ENCODE measurements at regions not wholly inside any gene's neighbourhood (a gene's known extent, or its start where the extent isn't known, plus 50 kb on each side); places are given as distances from the start of the nearest gene placed in this dataset.

DNA sequence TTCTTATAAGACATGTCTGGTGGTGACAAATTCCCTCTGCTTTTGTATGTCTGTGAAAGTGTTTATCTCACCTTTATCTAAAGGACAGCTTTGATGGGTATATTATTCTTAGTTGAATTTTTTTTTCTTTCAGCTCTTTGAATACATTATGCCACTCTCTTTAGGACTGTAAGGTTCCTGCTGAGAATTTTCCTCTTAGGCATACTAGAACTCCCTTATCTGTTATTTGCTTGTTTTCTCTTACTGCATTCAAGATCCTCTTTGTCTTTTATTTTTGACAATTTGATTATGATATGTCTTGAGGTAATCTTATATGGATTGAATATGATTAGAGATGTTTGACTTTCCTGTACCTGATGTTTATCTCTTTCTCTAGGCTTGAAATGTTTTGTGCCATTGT, 1328.4 kb downstream of the PCDH9 start:
- H3K27me3 ChIP-seq, result no peaks in the 10 kb centered on the region
- no peak overlapping the region for H3K27ac ChIP-seq
- DNase-seq, result no peak
- no peaks in the 10 kb centered on the region for H3K4me1 ChIP-seq
- intact Hi-C loops (cut with DNase I), result no loop called here
- TF ChIP-seq POLR2A (IDR thresholded peaks at IDR 0.05), result no peak
- TF ChIP-seq CTCF (IDR thresholded peaks at IDR 0.05), result no peak
- no peak overlapping the region for H3K4me3 ChIP-seq
- no peak for ATAC-seq
- no peaks in the 10 kb centered on the region for H3K9me3 ChIP-seq
- no peaks in the 10 kb centered on the region for H3K36me3 ChIP-seq (replicated peaks in 1 of 2; ENCODE audit: insufficient read depth in 1 of 2, low read depth in 2 of 2)

GRCh38 chr13:65894049-65894448, 1336.1 kb downstream of the PCDH9 start:
- H3K4me1 ChIP-seq, result no peaks in the 10 kb centered on the region
- intact Hi-C loops (cut with DNase I), result no loop called here
- DNase-seq, result no peak
- ATAC-seq, result no peak
- H3K27ac ChIP-seq, result no peak overlapping the region
- H3K36me3 ChIP-seq (replicated peaks in 1 of 2; ENCODE audit: insufficient read depth in 1 of 2, low read depth in 2 of 2), result no peaks in the 10 kb centered on the region
- no peaks in the 10 kb centered on the region for H3K9me3 ChIP-seq
- no peak overlapping the region for H3K4me3 ChIP-seq
- WGBS, 2 donors, result 41 to 50% methylated on average over 2 of the region's 2 CpGs
- H3K27me3 ChIP-seq, result no peaks in the 10 kb centered on the region
- no peak for TF ChIP-seq POLR2A (IDR thresholded peaks at IDR 0.05)
- no peak for TF ChIP-seq CTCF (IDR thresholded peaks at IDR 0.05)

- Histone ChIP-seq H3K9me3 (no peaks in the 10 kb centered on the region), H3K36me3 (replicated peaks in 1 of 2; ENCODE audit: insufficient read depth in 1 of 2, low read depth in 2 of 2) (no peaks in the 10 kb centered on the region), H3K4me3 (no peak overlapping the region), H3K27ac (no peak overlapping the region), H3K27me3 (no peaks in the 10 kb centered on the region), H3K4me1 (no peaks in the 10 kb centered on the region)
- TF ChIP-seq CTCF (IDR thresholded peaks at IDR 0.05) (no peak), POLR2A (IDR thresholded peaks at IDR 0.05) (no peak)
- DNase-seq (no peak), ATAC-seq (no peak)
- intact Hi-C loops (cut with DNase I), result no loop called here
Measured at GRCh38 chr13:65892859-65893258, 1337.3 kb downstream of the PCDH9 start.

DNA sequence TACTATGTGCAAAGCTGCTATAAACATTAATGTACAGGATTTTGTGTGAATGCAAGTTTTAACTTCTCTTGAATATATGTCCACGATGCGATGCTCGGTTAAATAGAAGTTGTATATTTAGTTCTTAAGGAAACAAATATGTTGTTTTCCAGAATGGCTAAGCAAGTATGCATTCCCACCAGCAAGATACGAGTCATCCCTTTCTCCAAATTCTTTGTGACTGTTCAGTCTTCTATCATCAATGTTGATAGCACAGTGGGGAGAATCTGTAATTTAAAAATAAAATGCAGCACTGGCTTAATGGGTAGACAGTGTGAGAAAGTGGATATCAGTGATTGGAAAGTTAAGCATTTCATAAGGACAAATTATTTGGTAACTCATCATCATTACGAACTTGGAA, 1340.8 kb downstream of the PCDH9 start:
- H3K27ac ChIP-seq, result no peak overlapping the region
- no peaks in the 10 kb centered on the region for H3K4me1 ChIP-seq
- DNase-seq, result no peak
- intact Hi-C loops (cut with DNase I), result no loop called here
- no peak for ATAC-seq
- TF ChIP-seq POLR2A (IDR thresholded peaks at IDR 0.05), result no peak
- TF ChIP-seq CTCF (IDR thresholded peaks at IDR 0.05), result no peak
- H3K27me3 ChIP-seq, result no peaks in the 10 kb centered on the region
- no peaks in the 10 kb centered on the region for H3K36me3 ChIP-seq (replicated peaks in 1 of 2; ENCODE audit: insufficient read depth in 1 of 2, low read depth in 2 of 2)
- H3K4me3 ChIP-seq, result no peak overlapping the region
- WGBS, 2 donors, result 66 to 74% methylated on average over 5 of the region's 5 CpGs
- no peaks in the 10 kb centered on the region for H3K9me3 ChIP-seq

DNA sequence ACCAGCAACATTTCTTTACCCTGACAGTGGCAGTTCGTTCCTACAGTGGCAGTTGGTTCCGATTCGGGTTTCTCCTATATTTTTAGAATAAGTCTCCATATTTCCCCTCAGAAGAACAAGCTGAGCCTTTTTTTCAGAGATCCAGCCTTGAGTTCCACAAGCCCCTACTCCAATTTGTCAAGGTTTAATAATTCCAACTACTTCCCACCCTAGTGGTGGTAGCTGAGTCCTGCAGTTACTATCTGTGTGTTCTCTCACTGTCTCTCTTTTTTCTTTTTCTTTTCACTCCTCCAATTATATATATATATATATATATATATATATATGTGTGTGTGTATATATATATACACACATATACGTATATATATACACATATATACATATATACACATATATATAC, 1347.3 kb downstream of the PCDH9 start:
- H3K27ac ChIP-seq, result no peak overlapping the region
- DNase-seq (no peak), ATAC-seq (no peak)
- WGBS, 2 donors, result 68 to 71% methylated on average over 4 of the region's 4 CpGs
- no peaks in the 10 kb centered on the region for H3K4me1 ChIP-seq
- no peaks in the 10 kb centered on the region for H3K27me3 ChIP-seq
- H3K9me3 ChIP-seq, result no peaks in the 10 kb centered on the region
- TF ChIP-seq POLR2A (IDR thresholded peaks at IDR 0.05) (no peak), CTCF (IDR thresholded peaks at IDR 0.05) (no peak)
- H3K36me3 ChIP-seq (replicated peaks in 1 of 2; ENCODE audit: insufficient read depth in 1 of 2, low read depth in 2 of 2), result no peaks in the 10 kb centered on the region
- intact Hi-C loops (cut with DNase I), result no loop called here
- H3K4me3 ChIP-seq, result no peak overlapping the region
